Thyroid gland (tissue), 4 donors: ENCODE measurements at regions not wholly inside any gene's neighbourhood (a gene's known extent, or its start where the extent isn't known, plus 50 kb on each side); places are given as distances from the start of the nearest gene placed in this dataset.

ENCODE experiments used
- DNase-seq, 2 donors: peaks; one replicate each; pipeline ENCODE4 v3.0.0-alpha.2; 2019
- H3K27ac ChIP-seq, 3 donors: fragments of 200-600 bp; sonication (generic); 1 replicate in 2 of 3; 2 replicates in 1 of 3; pipeline ENCODE4 v1.5.1; 2016 to 2019; ENCODE audit warnings: mild to moderate bottlenecking in 1 of 3, moderate library complexity in 1 of 3
- H3K27me3 ChIP-seq: fragments of 200-600 bp; sonication (generic); one replicate; pipeline ENCODE4 v1.5.1; 2019
- H3K36me3 ChIP-seq, 2 donors: fragments of 200-600 bp; sonication (generic); one replicate each; pipeline ENCODE4 v1.5.1; 2016 to 2019
- H3K4me1 ChIP-seq, 2 donors: fragments of 200-600 bp; sonication (generic); one replicate each; pipeline ENCODE4 v1.5.1; 2017 to 2019
- H3K4me3 ChIP-seq, 3 donors: fragments of 200-600 bp; sonication (generic); replicated peaks in 1 of 3; 1 replicate in 2 of 3; 2 replicates in 1 of 3; pipeline ENCODE4 v1.5.1; 2016; ENCODE audit warnings: mild to moderate bottlenecking in 1 of 3
- H3K9me3 ChIP-seq: fragments of 200-600 bp; sonication (generic); one replicate; pipeline ENCODE4 v1.5.1; 2017
- CTCF ChIP-seq, 6 experiments: fragments of 200-600 bp in 3 of 6; fragments of 450-650 bp in 3 of 6; sonication (generic) in 3 of 6; IDR thresholded peaks; one replicate each; pipeline ENCODE4 v1.5.1; 2016 to 2019; ENCODE audit warnings: antibody characterized with exemption in 6 of 6, mild to moderate bottlenecking in 2 of 6, inconsistent platforms in 1 of 6, moderate library complexity in 1 of 6
- POLR2A ChIP-seq, 2 donors: fragments of 450-650 bp; IDR thresholded peaks; one replicate each; pipeline ENCODE4 v1.6.1; 2017; ENCODE audit warnings: antibody characterized with exemption in 2 of 2, mild to moderate bottlenecking in 2 of 2, moderate library complexity in 1 of 2
- WGBS, 2 donors: methylation state at CpG; one replicate each; pipeline ENCODE4 v1.1.5; 2017; 5-methylcytosine and 5-hydroxymethylcytosine counted together
- intact Hi-C: fragments of 100-400 bp; cut with DNase I; formaldehyde crosslinking; loops from one replicate; pipeline ENCODE4 v1.15.1; 2023

GRCh38 chr15:49734831-49735508, 114.1 kb downstream of the DTWD1 start:
- no peaks in the 10 kb centered on the region for H3K27me3 ChIP-seq
- no peaks in the 10 kb centered on the region for H3K36me3 ChIP-seq
- H3K27ac ChIP-seq = no peak overlapping the region
- H3K4me1 ChIP-seq = peaks cover 8 to 23% of the 10 kb centered on the region in 2 donors
- H3K9me3 ChIP-seq = no peaks in the 10 kb centered on the region
- no peak for DNase-seq
- TF ChIP-seq POLR2A (IDR thresholded peaks at IDR 0.05) = no peak
- no peak for TF ChIP-seq CTCF (IDR thresholded peaks at IDR 0.05)
- WGBS, 2 donors = 88 to 99% methylated on average over 4 of the region's 4 CpGs
- no peak overlapping the region for H3K4me3 ChIP-seq
- intact Hi-C loops = no loop called here

GRCh38 chr15:49737127-49737526, 116.3 kb downstream of the DTWD1 start:
- no peak for TF ChIP-seq CTCF (IDR thresholded peaks at IDR 0.05)
- no peak for TF ChIP-seq POLR2A (IDR thresholded peaks at IDR 0.05)
- intact Hi-C loops = no loop called here
- Histone ChIP-seq H3K9me3 (no peaks in the 10 kb centered on the region), H3K4me1 (peaks cover 8 to 20% of the 10 kb centered on the region in 2 donors), H3K4me3 (no peak overlapping the region), H3K36me3 (no peaks in the 10 kb centered on the region), H3K27me3 (no peaks in the 10 kb centered on the region), H3K27ac (no peak overlapping the region)
- no peak for DNase-seq

GRCh38 chr15:49741712-49742111, 120.9 kb downstream of the DTWD1 start:
- TF ChIP-seq CTCF (IDR thresholded peaks at IDR 0.05) = no peak

GRCh38 chr15:49742381-49742780, 121.5 kb downstream of the DTWD1 start:
- no peak for DNase-seq
- H3K27ac ChIP-seq = no peak overlapping the region
- no peaks in the 10 kb centered on the region for H3K36me3 ChIP-seq
- TF ChIP-seq POLR2A (IDR thresholded peaks at IDR 0.05) (no peak), CTCF (IDR thresholded peaks at IDR 0.05) (no peak)
- intact Hi-C loops = no loop called here
- no peaks in the 10 kb centered on the region for H3K27me3 ChIP-seq
- WGBS, 2 donors = 87 to 92% methylated on average over 3 of the region's 3 CpGs
- H3K9me3 ChIP-seq = no peaks in the 10 kb centered on the region
- H3K4me3 ChIP-seq = no peak overlapping the region
- H3K4me1 ChIP-seq = peaks cover 0 to 3% of the 10 kb centered on the region in 2 donors

More at GRCh38 chr15:49741712-49742111, 120.9 kb downstream of the DTWD1 start:
- intact Hi-C loops = no loop called here
- Histone ChIP-seq H3K9me3 (no peaks in the 10 kb centered on the region), H3K4me3 (no peak overlapping the region), H3K36me3 (no peaks in the 10 kb centered on the region), H3K27ac (no peak overlapping the region), H3K4me1 (peaks cover 0 to 3% of the 10 kb centered on the region in 2 donors), H3K27me3 (no peaks in the 10 kb centered on the region)
- DNase-seq = no peak

- no peaks in the 10 kb centered on the region for H3K27me3 ChIP-seq
- H3K27ac ChIP-seq = no peak overlapping the region
- no peaks in the 10 kb centered on the region for H3K9me3 ChIP-seq
- WGBS, 2 donors = 84 to 90% methylated on average over 1 of the region's 1 CpG
- H3K4me3 ChIP-seq = no peak overlapping the region
- intact Hi-C loops = no loop called here
- no peaks in the 10 kb centered on the region for H3K4me1 ChIP-seq
- DNase-seq = no peak
- TF ChIP-seq POLR2A (IDR thresholded peaks at IDR 0.05) (no peak), CTCF (IDR thresholded peaks at IDR 0.05) (no peak)
- H3K36me3 ChIP-seq = no peaks in the 10 kb centered on the region
Measured at GRCh38 chr15:49747340-49747739, 126.5 kb downstream of the DTWD1 start.
